Prostate gland (tissue), 2 donors: ENCODE measurements at regions not wholly inside any gene's neighbourhood (a gene's known extent, or its start where the extent isn't known, plus 50 kb on each side); places are given as distances from the start of the nearest gene placed in this dataset.
"Not testable (repeated sequence)": the region's sequence is repeated elsewhere in the genome, so short reads cannot be mapped to it uniquely, and the experiment has no call there.

Experiments used
- DNase-seq: peaks from one replicate; pipeline ENCODE4 v3.0.0-alpha.2; 2019; ENCODE audit warnings: low spot score
- H3K27ac ChIP-seq, 2 donors: fragments of 200-600 bp; sonication (generic); 2 replicates each; pipeline ENCODE4 v1.5.1; 2017 to 2019
- H3K27me3 ChIP-seq: fragments of 200-600 bp; sonication (generic); replicated peaks from 2 replicates; pipeline ENCODE4 v1.5.1; 2019; ENCODE audit not compliant: insufficient read depth
- H3K36me3 ChIP-seq, 2 donors: fragments of 200-600 bp; sonication (generic); 1 replicate in 1 of 2; 2 replicates in 1 of 2; pipeline versions ENCODE4 v1.5.1 to v1.8.1; 2017 to 2019
- H3K4me1 ChIP-seq: fragments of 200-600 bp; sonication (generic); replicated peaks from 2 replicates; pipeline ENCODE4 v1.5.1; 2019
- H3K4me3 ChIP-seq, 2 donors: fragments of 200-600 bp; sonication (generic); 2 replicates each; pipeline ENCODE4 v1.5.1; 2017 to 2019
- H3K9me3 ChIP-seq: fragments of 200-600 bp; sonication (generic); 2 replicates; pipeline ENCODE4 v1.5.1; 2017
- POLR2A ChIP-seq: fragments of 450-650 bp; IDR thresholded peaks from one replicate; pipeline ENCODE4 v1.6.1; 2016; ENCODE audit warnings: antibody characterized with exemption, mild to moderate bottlenecking
- POLR2AphosphoS5 ChIP-seq: sonication (generic); formaldehyde crosslinking; IDR thresholded peaks from one replicate; pipeline ENCODE4 v1.6.1; 2017; ENCODE audit warnings: antibody characterized with exemption
- WGBS: methylation state at CpG from one replicate; pipeline ENCODE4 v1.1.5; 2018; 5-methylcytosine and 5-hydroxymethylcytosine counted together
- intact Hi-C: fragments of 100-400 bp; cut with DNase I; formaldehyde crosslinking; loops from one replicate; pipeline ENCODE4 v1.14.2; 2022
- TF ChIP-seq, protein P1 (sequence below), 4 experiments: fragments of 200-600 bp in 2 of 4; fragments of 450-650 bp in 2 of 4; sonication (generic) in 2 of 4; IDR thresholded peaks; 1 replicate in 3 of 4; 2 replicates in 1 of 4; pipeline ENCODE4 v1.5.1; 2016 to 2019; ENCODE audit warnings: antibody characterized with exemption in 4 of 4, mild to moderate bottlenecking in 2 of 4, moderate library complexity in 2 of 4

DNA sequence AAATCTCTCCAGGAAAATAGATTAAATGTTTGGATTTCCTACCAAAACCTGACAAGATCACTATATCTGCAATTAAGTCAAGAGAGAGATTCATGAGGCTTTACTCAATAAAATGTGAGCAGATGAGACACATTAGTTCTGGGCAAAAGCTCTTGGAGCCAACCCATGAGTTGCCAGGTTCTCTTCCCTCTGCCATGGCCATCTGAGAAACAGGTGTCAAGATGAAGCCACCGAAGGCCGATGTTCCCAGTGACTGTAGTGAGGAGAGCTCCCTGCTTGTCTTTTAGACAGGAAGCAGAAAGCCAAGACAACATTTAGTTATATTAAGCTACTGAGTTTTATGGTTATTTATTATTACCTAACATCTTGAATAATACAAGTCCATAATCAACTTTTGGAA, 1068.7 kb downstream of the STPG2 start:
- intact Hi-C loops, result no loop called here
- no peaks in the 10 kb centered on the region for H3K27me3 ChIP-seq
- WGBS, result 90% methylated on average over 2 of the region's 2 CpGs
- no peaks in the 10 kb centered on the region for H3K4me1 ChIP-seq
- no peak for DNase-seq
- no peaks in the 10 kb centered on the region for H3K36me3 ChIP-seq
- no peak overlapping the region for H3K4me3 ChIP-seq
- H3K27ac ChIP-seq, result no peak overlapping the region
- TF ChIP-seq, protein P1, sequence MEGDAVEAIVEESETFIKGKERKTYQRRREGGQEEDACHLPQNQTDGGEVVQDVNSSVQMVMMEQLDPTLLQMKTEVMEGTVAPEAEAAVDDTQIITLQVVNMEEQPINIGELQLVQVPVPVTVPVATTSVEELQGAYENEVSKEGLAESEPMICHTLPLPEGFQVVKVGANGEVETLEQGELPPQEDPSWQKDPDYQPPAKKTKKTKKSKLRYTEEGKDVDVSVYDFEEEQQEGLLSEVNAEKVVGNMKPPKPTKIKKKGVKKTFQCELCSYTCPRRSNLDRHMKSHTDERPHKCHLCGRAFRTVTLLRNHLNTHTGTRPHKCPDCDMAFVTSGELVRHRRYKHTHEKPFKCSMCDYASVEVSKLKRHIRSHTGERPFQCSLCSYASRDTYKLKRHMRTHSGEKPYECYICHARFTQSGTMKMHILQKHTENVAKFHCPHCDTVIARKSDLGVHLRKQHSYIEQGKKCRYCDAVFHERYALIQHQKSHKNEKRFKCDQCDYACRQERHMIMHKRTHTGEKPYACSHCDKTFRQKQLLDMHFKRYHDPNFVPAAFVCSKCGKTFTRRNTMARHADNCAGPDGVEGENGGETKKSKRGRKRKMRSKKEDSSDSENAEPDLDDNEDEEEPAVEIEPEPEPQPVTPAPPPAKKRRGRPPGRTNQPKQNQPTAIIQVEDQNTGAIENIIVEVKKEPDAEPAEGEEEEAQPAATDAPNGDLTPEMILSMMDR (IDR thresholded peaks at IDR 0.05), result no peak
- no peak for TF ChIP-seq POLR2A
- TF ChIP-seq POLR2AphosphoS5, result no peak
- no peaks in the 10 kb centered on the region for H3K9me3 ChIP-seq

DNA sequence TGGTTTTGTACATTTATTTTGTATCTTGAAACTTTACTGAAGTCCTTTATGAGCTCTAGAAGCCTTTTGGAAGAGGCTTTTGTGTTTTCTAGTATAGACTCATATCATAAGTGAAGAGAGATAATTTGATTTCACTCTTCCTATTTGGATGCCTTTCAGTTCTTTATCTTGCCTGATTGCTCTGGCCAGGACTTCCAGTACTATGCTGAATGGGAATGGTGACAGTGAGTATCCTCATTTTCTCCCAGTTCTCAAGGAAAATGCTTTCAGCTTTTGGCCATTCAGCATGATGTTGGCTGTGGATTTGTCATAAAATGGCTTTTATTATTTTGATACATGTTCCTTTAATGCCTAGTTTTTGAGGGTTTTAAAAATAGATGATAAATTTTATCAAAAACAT, 1061.3 kb downstream of the STPG2 start:
- H3K27ac ChIP-seq, result no peak overlapping the region
- H3K9me3 ChIP-seq, result no peaks in the 10 kb centered on the region
- H3K4me3 ChIP-seq, result no peak overlapping the region
- no peaks in the 10 kb centered on the region for H3K27me3 ChIP-seq
- no peaks in the 10 kb centered on the region for H3K4me1 ChIP-seq
- TF ChIP-seq, protein P1 (IDR thresholded peaks at IDR 0.05), result no peak
- TF ChIP-seq POLR2A, result no peak
- TF ChIP-seq POLR2AphosphoS5, result no peak
- intact Hi-C loops, result no loop called here
- no peaks in the 10 kb centered on the region for H3K36me3 ChIP-seq
- DNase-seq, result no peak

DNA sequence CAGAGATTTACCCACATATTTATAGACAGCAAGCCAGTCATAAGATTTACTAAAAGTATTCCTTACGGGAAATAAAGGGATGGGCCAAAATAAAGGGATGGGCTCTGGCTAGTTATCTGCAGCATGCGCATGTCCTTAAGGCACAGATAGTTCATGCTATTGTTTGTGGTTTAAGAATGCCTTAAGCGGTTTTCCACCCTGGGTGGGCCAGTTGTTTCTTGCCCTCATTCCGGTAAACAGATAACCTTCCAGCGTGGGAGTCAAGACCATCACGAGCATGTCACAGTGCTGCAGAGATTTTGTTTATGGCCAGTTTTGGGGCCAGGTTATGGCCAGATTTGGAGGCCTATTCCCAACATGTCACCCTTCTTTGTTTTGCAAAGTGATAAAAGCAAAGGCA, 1046.2 kb downstream of the STPG2 start:
- H3K9me3 ChIP-seq, H3K4me3 ChIP-seq, intact Hi-C loops, H3K4me1 ChIP-seq, H3K36me3 ChIP-seq, DNase-seq, H3K27ac ChIP-seq, H3K27me3 ChIP-seq: not testable (repeated sequence)
- 75% methylated on average over 6 of the region's 6 CpGs for WGBS

DNA sequence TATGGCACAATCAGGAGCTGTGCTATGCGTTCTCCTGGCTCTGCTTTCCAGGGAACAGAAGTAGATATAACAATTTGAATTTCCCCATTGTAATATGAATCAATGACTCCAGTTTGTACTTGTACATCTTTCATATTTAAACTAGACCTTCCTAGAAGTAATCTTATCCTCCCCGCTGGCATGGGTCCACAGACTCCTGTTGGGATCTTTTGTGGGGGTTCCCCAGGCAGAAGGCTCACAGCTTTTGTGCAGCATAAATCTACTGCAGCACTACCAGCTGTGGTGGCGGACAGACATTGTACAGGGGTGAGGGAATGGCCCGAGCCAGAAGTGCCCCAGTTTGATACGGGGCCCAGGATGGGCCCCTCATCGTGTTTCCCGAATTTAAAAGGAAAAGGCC, 1042.1 kb downstream of the STPG2 start:
- H3K36me3 ChIP-seq, H3K4me1 ChIP-seq, H3K9me3 ChIP-seq, DNase-seq, intact Hi-C loops, H3K27me3 ChIP-seq, H3K27ac ChIP-seq, H3K4me3 ChIP-seq: not testable (repeated sequence)
- 88% methylated on average over 7 of the region's 7 CpGs for WGBS

DNA sequence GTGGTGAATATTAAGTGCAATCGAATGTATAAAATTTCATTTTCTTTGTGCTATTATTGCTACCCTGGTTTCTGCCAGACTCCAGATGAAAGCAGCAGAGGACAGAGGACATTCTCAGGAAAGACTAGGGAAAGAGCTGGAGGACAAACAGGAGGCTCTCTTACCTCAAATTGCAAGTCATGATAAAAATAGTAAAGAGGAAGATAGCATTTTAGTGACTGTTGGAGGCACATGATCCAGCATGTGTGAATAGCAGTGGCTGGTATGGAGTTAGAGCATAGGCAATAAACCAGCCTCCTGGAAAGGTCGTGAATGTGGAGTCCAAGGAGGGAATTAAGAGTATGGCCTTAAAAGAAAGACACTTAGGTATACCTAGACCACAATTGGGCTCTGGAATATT, 1040.0 kb downstream of the STPG2 start:
- 78% methylated on average over 2 of the region's 2 CpGs for WGBS
- intact Hi-C loops, result no loop called here

DNA sequence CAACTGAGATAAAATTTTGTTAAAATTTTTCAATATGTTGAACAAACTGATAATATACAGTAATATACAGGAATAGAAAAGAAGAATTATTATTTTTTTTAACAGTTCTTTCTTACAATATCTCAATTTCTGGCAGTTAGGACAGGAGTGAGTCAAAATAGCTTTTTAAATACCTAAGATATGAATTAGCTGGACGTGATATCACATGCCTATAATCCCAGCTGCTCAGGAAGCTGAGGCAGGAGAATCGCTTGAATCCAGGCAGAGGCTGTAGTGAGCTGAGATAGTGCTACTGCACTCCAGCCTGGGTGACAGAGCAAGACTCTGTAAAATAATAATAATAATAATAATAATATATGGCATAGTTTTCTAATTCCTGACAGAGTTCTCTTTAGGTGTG, 1039.3 kb downstream of the STPG2 start:
- Histone ChIP-seq H3K36me3 (no peaks in the 10 kb centered on the region), H3K9me3 (no peaks in the 10 kb centered on the region), H3K27me3 (no peaks in the 10 kb centered on the region), H3K4me3 (no peak overlapping the region), H3K4me1 (no peaks in the 10 kb centered on the region), H3K27ac (no peak overlapping the region)
- 81% methylated on average over 2 of the region's 2 CpGs for WGBS
- no peak for DNase-seq
- TF ChIP-seq, protein P1 (IDR thresholded peaks at IDR 0.05), result no peak
- TF ChIP-seq POLR2AphosphoS5 (no peak), POLR2A (no peak)
- intact Hi-C loops, result no loop called here

More for the DNA sequence above, 1040.0 kb downstream of the STPG2 start:
- H3K27ac ChIP-seq, result no peak overlapping the region
- no peaks in the 10 kb centered on the region for H3K4me1 ChIP-seq
- no peak overlapping the region for H3K4me3 ChIP-seq
- H3K27me3 ChIP-seq, result no peaks in the 10 kb centered on the region
- no peak for DNase-seq
- TF ChIP-seq, protein P1 (IDR thresholded peaks at IDR 0.05), result no peak
- no peak for TF ChIP-seq POLR2AphosphoS5
- TF ChIP-seq POLR2A, result no peak
- H3K9me3 ChIP-seq, result no peaks in the 10 kb centered on the region
- H3K36me3 ChIP-seq, result no peaks in the 10 kb centered on the region
